Transverse colon (tissue), 4 donors: ENCODE measurements at regions not wholly inside any gene's neighbourhood (a gene's known extent, or its start where the extent isn't known, plus 50 kb on each side); places are given as distances from the start of the nearest gene placed in this dataset.

Source experiments
- DNase-seq: peaks from one replicate; pipeline ENCODE4 v3.0.0-alpha.2; 2019
- H3K27ac ChIP-seq, 4 donors: fragments of 200-600 bp; sonication (generic); 2 replicates each; pipeline ENCODE4 v1.5.1; 2016 to 2018; ENCODE audit warnings: inconsistent platforms in 4 of 4
- H3K27me3 ChIP-seq: fragments of 200-600 bp; sonication (generic); 2 replicates; pipeline ENCODE4 v1.5.1; 2017; ENCODE audit warnings: inconsistent platforms
- H3K36me3 ChIP-seq, 4 donors: fragments of 200-600 bp; sonication (generic); 2 replicates each; pipeline ENCODE4 v1.5.1; 2017 to 2019; ENCODE audit warnings: inconsistent platforms in 4 of 4
- H3K4me1 ChIP-seq, 4 donors: fragments of 200-600 bp; sonication (generic); 2 replicates each; pipeline ENCODE4 v1.5.1; 2017 to 2020; ENCODE audit warnings: inconsistent platforms in 4 of 4
- H3K4me3 ChIP-seq, 4 donors: fragments of 200-600 bp; sonication (generic); 1 replicate in 1 of 4; 2 replicates in 3 of 4; pipeline versions ENCODE4 v1.5.1 to v1.6.1; 2017 to 2019; ENCODE audit warnings: inconsistent platforms in 4 of 4
- H3K9me3 ChIP-seq, 2 donors: fragments of 200-600 bp; sonication (generic); 2 replicates each; pipeline ENCODE4 v1.5.1; 2017 to 2019; ENCODE audit warnings: inconsistent platforms in 2 of 2
- CTCF ChIP-seq, 5 experiments: fragments of 200-600 bp in 3 of 5; fragments of 450-650 bp in 2 of 5; sonication (generic) in 3 of 5; IDR thresholded peaks; 1 replicate in 2 of 5; 2 replicates in 3 of 5; pipeline ENCODE4 v1.5.1; 2016 to 2017; ENCODE audit warnings: antibody characterized with exemption in 5 of 5, inconsistent platforms in 3 of 5, mild to moderate bottlenecking in 2 of 5, moderate library complexity in 1 of 5
- EP300 ChIP-seq: sonication (generic); formaldehyde crosslinking; IDR thresholded peaks from one replicate; pipeline ENCODE4 v1.6.1; 2017; ENCODE audit warnings: antibody characterized with exemption, low read depth
- POLR2A ChIP-seq: fragments of 450-650 bp; IDR thresholded peaks from one replicate; pipeline ENCODE4 v1.6.1; 2016; ENCODE audit warnings: antibody characterized with exemption, mild to moderate bottlenecking, moderate library complexity
- POLR2AphosphoS5 ChIP-seq, 3 donors: sonication (generic); formaldehyde crosslinking; IDR thresholded peaks; one replicate each; pipeline ENCODE4 v1.6.1; 2016; ENCODE audit warnings: antibody characterized with exemption in 3 of 3
- WGBS, 2 donors: methylation state at CpG; one replicate each; pipeline ENCODE4 v1.1.5; 2018; ENCODE audit warnings: low coverage in 1 of 2; 5-methylcytosine and 5-hydroxymethylcytosine counted together
- in situ Hi-C, 4 donors: fragments of 200-750 bp; cut with MboI; loops; one replicate each; pipeline versions ENCODE4 v1.15.0 to v1.15.1; 2017; ENCODE audit warnings: low sequenced_read_pairs in 3 of 4, low pct_ligation_motif_present in 1 of 4, low pct_unique_long_range_greater_than_20kb in 1 of 4
- intact Hi-C: fragments of 100-400 bp; cut with DNase I; formaldehyde crosslinking; loops from one replicate; pipeline ENCODE4 v1.15.1; 2023; ENCODE audit warnings: low total_unique reads

DNA sequence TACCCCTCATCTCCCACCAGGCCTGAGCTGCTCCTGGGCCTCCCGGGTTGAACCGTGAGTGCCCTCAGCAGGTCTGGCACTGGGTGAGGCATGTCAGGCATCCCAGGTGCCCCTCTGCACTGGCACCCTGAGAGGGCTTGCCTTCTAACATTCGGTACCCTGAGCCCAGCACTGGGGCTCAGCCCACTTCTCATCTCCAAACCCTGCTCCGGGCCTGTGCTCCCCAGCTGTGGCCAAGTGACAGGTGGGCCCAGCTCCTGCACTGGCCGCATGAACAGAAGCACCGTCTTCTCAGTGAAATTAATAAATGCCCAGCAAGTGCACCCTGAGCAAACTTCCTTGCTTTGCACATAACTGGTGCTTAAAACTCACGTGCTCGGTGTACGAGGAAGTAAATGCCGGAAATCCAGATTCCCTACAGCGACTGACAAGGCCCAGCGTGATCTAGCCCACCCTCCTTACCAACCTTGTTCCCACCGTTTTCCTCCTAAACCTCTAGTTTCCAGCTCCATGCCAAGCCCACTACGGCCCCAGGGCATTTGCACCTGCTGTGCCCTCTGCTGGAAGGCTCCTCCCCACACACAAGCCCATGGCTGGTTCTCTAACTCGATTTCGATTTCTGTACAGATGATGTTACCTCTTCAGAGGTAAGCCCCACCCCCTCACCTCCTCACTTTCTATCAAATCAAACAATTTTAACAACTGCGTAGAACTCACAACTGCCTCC is 115.2 kb upstream of the NCOR2 start:
- in situ Hi-C loops: no loop called here
- 84 to 88% methylated on average over 9 to 16 of the region's 17 CpGs for WGBS, 2 donors
- intact Hi-C loops: no loop called here

DNA sequence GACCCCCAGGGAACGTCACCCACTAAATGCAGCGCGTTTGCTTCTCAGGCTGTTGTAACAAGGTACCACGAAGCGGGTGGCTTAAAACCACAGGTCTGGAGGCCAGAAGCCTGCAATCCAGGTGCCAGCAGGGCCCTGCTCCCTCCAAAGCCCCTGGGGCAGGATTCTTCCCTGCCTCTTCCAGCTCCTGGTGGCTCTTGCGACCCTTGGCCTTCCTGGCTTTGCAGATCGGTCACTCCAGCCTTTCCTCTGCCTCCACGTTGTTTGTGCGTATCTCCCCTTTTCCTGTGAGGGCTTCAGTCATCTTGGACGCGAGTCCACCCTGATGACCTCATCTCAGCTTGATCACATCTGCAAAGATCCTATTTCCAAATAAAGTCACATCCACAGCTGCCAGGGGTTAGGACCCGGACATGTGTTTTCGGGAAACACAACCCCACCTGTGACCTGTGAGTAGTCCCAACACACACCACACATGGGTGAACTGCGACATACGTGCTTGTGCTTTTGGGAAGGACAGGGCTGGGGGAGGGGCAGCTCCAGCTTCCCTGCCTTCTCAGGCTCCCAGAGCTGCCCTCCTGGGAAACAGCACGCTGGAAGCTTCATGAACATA is 114.5 kb upstream of the NCOR2 start:
- no peak for DNase-seq

More for the DNA sequence above, 115.2 kb upstream of the NCOR2 start:
- TF ChIP-seq POLR2A (no peak), CTCF (IDR thresholded peaks at IDR 0.05) (no peak), POLR2AphosphoS5 (IDR thresholded peaks at IDR 0.05) (no peak), EP300 (no peak)
- DNase-seq: no peak
- H3K27ac ChIP-seq: peak overlapping the region; percentile 75 to 86 (median 80)
- no peak overlapping the region for H3K4me3 ChIP-seq
- H3K4me1 ChIP-seq: peaks cover 11 to 54% (median 20%) of the 10 kb centered on the region in 4 donors
- H3K27me3 ChIP-seq: no peaks in the 10 kb centered on the region
- no peaks in the 10 kb centered on the region for H3K36me3 ChIP-seq
- no peaks in the 10 kb centered on the region for H3K9me3 ChIP-seq

DNA sequence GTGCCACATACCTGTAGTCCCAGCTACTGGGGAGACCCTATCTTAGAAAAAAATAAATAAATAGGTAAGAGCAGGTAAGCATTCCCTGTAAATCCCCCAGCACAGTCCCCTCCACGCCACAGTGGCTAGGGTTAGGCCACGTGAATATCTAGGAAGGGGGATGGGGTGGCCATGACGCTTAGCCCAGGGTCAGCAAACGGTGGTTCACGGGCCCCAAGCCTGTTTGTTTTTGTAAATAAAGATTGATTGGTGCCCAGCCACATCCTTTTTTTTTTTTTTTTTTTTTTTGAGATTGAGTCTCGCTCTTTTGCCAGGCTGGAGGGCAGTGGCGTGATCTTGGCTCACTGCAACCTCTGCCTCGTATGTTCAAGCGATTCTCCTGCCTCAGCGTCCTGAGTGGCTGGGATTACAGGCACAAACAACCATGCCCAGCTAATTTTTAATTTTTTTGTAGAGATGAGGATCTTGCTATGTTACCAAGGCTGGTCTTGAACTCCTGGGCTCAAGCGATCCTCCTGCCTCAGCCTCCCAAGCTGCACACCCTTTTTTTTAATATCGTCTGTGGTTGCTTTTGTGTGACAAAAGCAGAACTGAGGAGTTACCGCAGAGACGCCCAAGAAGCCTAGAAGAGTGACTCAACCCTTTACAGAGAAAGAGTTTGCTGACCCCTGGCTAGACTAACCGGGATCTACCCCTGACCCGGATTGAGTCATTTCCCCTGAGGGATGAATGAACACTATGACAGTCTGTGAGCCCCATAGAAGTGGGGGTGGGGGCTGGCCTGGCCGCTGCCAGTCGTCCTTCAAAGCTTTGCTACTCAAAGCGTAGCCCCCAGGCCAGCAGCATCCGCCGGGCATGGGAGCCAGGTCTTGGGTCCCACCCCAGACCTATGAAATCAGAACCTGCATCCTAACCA is 113.7 kb upstream of the NCOR2 start:
- Histone ChIP-seq H3K9me3 (no peaks in the 10 kb centered on the region), H3K27me3 (no peaks in the 10 kb centered on the region), H3K27ac (peak overlapping the region; percentile 75 to 86 (median 80)), H3K4me3 (no peak overlapping the region), H3K36me3 (no peaks in the 10 kb centered on the region), H3K4me1 (peaks cover 11 to 55% (median 22%) of the 10 kb centered on the region in 4 donors)
- 43 to 73% methylated on average over 9 to 21 of the region's 21 CpGs for WGBS, 2 donors
- no peak for DNase-seq
- intact Hi-C loops: no loop called here
- in situ Hi-C loops: no loop called here
- TF ChIP-seq POLR2AphosphoS5 (IDR thresholded peaks at IDR 0.05) (peak in 1 of 3 donors; percentile 35), POLR2A (no peak), EP300 (no peak), CTCF (IDR thresholded peaks at IDR 0.05) (peak in 1 of 5 experiments; percentile 18)

More for the DNA sequence above, 114.5 kb upstream of the NCOR2 start:
- TF ChIP-seq EP300 (no peak), POLR2A (no peak), POLR2AphosphoS5 (IDR thresholded peaks at IDR 0.05) (peak in 2 of 3 donors; percentile 47 to 59), CTCF (IDR thresholded peaks at IDR 0.05) (no peak)
- in situ Hi-C loops: no loop called here
- H3K27ac ChIP-seq: peak overlapping the region; percentile 75 to 86 (median 80)
- no peak overlapping the region for H3K4me3 ChIP-seq
- no peaks in the 10 kb centered on the region for H3K9me3 ChIP-seq
- intact Hi-C loops: no loop called here
- H3K36me3 ChIP-seq: no peaks in the 10 kb centered on the region
- 69 to 74% methylated on average over 8 to 15 of the region's 16 CpGs for WGBS, 2 donors
- H3K4me1 ChIP-seq: peaks cover 11 to 51% (median 20%) of the 10 kb centered on the region in 4 donors
- no peaks in the 10 kb centered on the region for H3K27me3 ChIP-seq
